GM10266 (cell line): ENCODE measurements at regions not wholly inside any gene's neighbourhood (a gene's known extent, or its start where the extent isn't known, plus 50 kb on each side); places are given as distances from the start of the nearest gene placed in this dataset.

Experiments used
- DNase-seq: peaks from one replicate; pipeline ENCODE4 v3.0.0; 2012; ENCODE audit errors: extremely low spot score
- TF ChIP-seq, protein P1 (sequence below): IDR thresholded peaks from 2 replicates; pipeline ENCODE4 v1.5.1; 2012; ENCODE audit warnings: mild to moderate bottlenecking, low read depth; ENCODE audit not compliant: control insufficient read depth, insufficient read depth; ENCODE audit errors: missing control alignments

DNA sequence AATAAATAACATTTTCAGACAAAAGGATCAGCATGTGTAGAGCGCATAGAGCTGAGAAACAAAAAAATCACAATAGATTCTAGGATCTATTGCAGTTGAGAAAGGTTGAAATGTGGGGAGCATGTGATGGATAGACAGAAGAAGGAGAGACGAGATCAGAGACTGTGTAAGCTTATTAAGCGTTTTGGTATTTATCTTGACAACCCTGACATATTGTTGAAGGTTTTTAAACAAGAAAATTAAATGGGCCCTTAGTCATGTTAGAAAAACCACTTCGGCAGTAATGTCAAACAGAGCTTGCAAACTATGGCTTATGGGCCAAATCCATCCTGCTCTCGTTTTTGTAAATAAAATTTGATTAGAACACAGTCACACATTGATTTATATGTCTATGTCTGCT, 200.5 kb upstream of the KLF4 start:
- no peak for DNase-seq
- TF ChIP-seq, protein P1, sequence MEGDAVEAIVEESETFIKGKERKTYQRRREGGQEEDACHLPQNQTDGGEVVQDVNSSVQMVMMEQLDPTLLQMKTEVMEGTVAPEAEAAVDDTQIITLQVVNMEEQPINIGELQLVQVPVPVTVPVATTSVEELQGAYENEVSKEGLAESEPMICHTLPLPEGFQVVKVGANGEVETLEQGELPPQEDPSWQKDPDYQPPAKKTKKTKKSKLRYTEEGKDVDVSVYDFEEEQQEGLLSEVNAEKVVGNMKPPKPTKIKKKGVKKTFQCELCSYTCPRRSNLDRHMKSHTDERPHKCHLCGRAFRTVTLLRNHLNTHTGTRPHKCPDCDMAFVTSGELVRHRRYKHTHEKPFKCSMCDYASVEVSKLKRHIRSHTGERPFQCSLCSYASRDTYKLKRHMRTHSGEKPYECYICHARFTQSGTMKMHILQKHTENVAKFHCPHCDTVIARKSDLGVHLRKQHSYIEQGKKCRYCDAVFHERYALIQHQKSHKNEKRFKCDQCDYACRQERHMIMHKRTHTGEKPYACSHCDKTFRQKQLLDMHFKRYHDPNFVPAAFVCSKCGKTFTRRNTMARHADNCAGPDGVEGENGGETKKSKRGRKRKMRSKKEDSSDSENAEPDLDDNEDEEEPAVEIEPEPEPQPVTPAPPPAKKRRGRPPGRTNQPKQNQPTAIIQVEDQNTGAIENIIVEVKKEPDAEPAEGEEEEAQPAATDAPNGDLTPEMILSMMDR = no peak

DNA sequence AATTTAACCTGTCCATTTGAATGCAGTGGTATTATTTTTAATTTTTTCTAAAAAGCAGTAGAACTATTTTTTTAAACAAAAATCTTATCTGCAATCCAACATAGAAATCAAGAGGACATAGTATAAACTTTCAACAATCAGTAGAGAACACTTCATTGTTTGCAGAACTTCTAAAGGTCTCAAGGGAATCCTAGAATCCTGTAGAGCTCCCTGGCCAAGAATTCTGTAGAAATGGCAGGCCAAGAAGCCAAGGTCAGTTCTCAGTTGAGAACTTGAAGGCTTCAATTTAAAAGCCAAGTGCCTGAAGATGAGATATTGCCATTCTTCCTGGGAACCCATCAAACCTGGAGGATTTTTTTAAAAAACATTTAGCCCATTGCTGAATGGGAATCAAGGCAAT, 199.2 kb upstream of the KLF4 start:
- TF ChIP-seq, protein P1 = no peak
- DNase-seq = no peak

DNA sequence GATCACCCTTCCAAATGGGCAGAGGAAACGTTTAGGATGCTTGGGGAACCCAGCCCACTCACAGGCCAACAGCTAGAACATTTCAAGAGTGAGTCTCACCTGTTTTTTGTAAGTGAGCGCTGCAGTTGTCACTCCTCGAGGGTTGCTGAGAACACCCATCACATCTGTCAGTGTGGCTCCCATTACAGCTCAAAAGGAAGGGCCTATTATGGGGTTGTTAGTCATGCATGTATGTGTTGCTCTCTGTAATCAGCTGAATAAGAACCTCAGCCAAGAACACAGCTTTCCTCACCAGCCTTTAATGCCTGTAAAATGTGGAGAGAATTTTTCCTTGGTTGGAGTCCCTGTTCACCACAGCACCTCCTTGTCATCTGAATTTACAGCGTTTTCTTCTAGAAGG, 196.3 kb upstream of the KLF4 start:
- DNase-seq = no peak
- TF ChIP-seq, protein P1 = no peak

DNA sequence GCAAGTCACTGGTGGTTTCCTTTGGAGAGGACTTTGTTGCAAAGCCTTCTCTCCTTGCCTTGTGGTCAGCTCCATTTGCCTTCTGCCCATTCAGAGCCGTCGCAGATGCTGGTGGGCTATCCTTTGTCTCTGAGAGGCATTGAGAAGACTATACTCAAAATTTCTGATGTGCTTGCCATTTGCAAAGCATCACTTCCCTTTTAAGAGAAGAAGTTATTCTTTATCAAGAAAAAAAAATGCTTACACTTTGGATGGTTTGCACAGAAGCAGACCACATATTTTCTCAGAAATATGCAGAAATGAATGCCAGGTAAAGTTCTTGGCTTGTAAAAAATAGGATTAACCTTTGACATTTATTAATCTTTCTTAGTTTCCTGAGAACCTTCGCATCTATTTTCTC, 195.8 kb upstream of the KLF4 start:
- TF ChIP-seq, protein P1 = no peak
- no peak for DNase-seq

DNA sequence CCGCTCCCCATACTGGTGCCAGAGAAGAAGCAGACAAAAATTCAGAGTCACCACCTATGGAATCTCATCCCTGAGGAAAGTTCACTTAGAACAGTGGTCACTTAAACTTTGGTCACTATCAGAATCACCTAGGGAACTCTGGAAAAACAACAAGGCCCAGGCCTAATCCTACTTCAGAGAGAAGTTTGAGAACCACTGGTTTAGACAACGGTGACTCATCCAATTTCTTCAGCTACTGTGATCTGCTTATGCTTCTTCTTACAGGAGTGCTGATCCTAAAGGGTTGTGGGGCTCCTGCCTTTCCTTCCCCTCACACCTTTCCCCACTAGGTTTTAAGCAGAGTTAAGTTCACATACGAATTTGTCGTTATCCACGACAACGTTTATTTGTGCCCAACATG, 194.7 kb upstream of the KLF4 start:
- TF ChIP-seq, protein P1 = no peak
- no peak for DNase-seq

DNA sequence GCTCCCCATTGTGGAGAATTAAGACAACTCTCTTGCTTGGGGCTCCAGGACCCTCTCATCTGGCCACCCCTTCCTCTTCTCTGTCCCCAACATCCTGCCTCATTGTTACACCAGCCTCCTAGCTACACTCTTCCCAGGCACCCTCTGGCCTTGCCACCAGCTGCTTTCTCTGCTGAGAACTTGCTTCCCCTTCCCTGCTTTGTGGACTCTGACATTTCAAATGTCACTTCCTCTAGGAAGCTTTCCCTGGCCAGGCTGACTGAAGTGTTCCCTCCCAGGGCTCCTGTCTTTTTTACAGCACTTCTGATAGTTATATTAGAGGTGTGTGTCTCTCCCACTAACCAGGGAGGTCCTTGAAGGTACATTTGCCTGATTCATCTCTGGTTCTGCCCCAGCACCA, 194.0 kb upstream of the KLF4 start:
- DNase-seq = no peak
- TF ChIP-seq, protein P1 = no peak

DNA sequence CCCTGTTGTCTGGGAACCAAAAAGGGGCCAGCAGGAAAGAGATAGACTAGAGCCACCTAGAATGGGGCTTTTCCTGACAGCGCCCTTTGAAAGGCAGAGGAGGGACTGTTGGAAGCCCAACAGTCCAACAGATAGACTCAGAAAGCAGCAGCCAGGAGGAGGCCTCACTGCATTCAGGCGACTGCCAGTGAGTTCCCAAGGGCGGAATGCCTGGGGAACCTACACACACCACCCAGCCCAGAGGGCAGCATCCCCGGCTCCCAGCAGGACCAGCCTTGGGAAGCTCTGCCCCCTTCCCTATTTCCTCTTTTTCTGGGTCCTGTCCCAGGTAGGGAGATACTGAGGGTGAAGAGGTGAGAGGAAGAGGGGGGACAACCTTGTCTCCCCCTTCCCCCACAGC, 192.4 kb upstream of the KLF4 start:
- DNase-seq = no peak
- TF ChIP-seq, protein P1 = no peak
